ENCODE measurements at regions not wholly inside any gene's neighbourhood (a gene's known extent, or its start where the extent isn't known, plus 50 kb on each side); places are given as distances from the start of the nearest gene placed in this dataset.

DNA sequence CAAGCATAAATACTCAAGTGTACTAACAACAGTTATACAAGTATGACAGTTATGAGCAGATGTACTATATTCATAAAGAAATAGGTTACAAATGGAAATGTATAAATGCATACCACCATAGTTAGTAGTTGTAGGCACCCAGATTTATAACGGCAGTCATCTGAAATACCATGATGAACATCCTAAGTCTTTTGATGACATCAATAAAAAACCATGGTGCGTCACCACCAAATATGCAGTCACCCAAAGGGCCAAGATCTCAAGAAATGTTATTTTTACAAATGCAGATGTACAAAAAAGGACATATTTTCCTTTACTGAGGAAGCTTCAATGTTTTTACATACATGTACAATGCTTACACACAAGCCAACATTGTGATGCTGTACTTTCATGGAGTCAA is 70.8 kb upstream of the XPA start:
- no peak for TF ChIP-seq POLR2A (IDR thresholded peaks at IDR 0.05)
- TF ChIP-seq, protein P1, sequence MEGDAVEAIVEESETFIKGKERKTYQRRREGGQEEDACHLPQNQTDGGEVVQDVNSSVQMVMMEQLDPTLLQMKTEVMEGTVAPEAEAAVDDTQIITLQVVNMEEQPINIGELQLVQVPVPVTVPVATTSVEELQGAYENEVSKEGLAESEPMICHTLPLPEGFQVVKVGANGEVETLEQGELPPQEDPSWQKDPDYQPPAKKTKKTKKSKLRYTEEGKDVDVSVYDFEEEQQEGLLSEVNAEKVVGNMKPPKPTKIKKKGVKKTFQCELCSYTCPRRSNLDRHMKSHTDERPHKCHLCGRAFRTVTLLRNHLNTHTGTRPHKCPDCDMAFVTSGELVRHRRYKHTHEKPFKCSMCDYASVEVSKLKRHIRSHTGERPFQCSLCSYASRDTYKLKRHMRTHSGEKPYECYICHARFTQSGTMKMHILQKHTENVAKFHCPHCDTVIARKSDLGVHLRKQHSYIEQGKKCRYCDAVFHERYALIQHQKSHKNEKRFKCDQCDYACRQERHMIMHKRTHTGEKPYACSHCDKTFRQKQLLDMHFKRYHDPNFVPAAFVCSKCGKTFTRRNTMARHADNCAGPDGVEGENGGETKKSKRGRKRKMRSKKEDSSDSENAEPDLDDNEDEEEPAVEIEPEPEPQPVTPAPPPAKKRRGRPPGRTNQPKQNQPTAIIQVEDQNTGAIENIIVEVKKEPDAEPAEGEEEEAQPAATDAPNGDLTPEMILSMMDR (IDR thresholded peaks at IDR 0.05), result no peak
- Histone ChIP-seq H3K27ac (no peak overlapping the region), H3K27me3 (peaks cover 8% of the 10 kb centered on the region), H3K4me1 (replicated peaks in 1 of 2) (no peaks in the 10 kb centered on the region), H3K9me3 (replicated peaks in 1 of 3) (no peaks in the 10 kb centered on the region), H3K4me3 (no peak overlapping the region), H3K36me3 (replicated peaks in 1 of 2) (no peaks in the 10 kb centered on the region)
- intact Hi-C loops (cut with DNase I), result no loop called here
- WGBS, 4 donors, result 86 to 94% (median 89%) methylated on average over 2 of the region's 2 CpGs
- no peak for DNase-seq

DNA sequence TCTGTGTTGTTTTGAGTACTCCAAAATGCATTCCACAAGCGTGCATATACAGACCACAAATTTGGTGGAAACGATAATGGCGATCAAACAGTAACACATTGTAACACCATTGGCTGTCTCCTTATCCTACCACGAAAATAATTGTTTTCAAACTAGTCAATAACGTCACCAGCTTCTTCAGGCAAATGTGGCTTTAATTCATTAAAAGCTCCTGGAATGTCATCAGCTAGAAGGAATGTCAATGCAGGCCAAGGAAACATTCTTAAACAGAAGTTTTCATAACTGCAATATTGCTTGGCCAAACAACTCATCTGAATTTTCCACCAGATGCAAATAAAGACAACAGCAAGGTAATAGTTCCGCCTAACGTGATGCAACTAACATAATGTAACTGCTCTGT is 71.6 kb upstream of the XPA start:
- DNase-seq, result no peak
- peaks cover 11% of the 10 kb centered on the region for H3K27me3 ChIP-seq
- H3K4me1 ChIP-seq (replicated peaks in 1 of 2), result no peaks in the 10 kb centered on the region
- intact Hi-C loops (cut with DNase I), result no loop called here
- H3K27ac ChIP-seq, result no peak overlapping the region
- no peaks in the 10 kb centered on the region for H3K36me3 ChIP-seq (replicated peaks in 1 of 2)
- no peaks in the 10 kb centered on the region for H3K9me3 ChIP-seq (replicated peaks in 1 of 3)
- no peak overlapping the region for H3K4me3 ChIP-seq
- no peak for TF ChIP-seq POLR2A (IDR thresholded peaks at IDR 0.05)
- TF ChIP-seq, protein P1 (IDR thresholded peaks at IDR 0.05), result no peak
- WGBS, 4 donors, result 78% methylated on average over 7 of the region's 7 CpGs

- intact Hi-C loops (cut with DNase I), result no loop called here
- Histone ChIP-seq H3K36me3 (replicated peaks in 1 of 2) (no peaks in the 10 kb centered on the region), H3K9me3 (replicated peaks in 1 of 3) (no peaks in the 10 kb centered on the region), H3K27ac (no peak overlapping the region), H3K27me3 (peaks cover 15% of the 10 kb centered on the region), H3K4me3 (no peak overlapping the region), H3K4me1 (replicated peaks in 1 of 2) (no peaks in the 10 kb centered on the region)
- no peak for TF ChIP-seq POLR2A (IDR thresholded peaks at IDR 0.05)
- WGBS, 4 donors, result 57 to 65% (median 62%) methylated on average over 5 of the region's 5 CpGs
- no peak for DNase-seq
These were observed 72.1 kb upstream of the XPA start for GRCh38 chr9:97769208-97769607.

GRCh38 chr9:97770808-97771372 is 73.8 kb upstream of the XPA start:
- Histone ChIP-seq H3K4me1 (replicated peaks in 1 of 2) (no peaks in the 10 kb centered on the region), H3K4me3 (no peak overlapping the region), H3K27me3 (peaks cover 15% of the 10 kb centered on the region), H3K27ac (no peak overlapping the region), H3K36me3 (replicated peaks in 1 of 2) (no peaks in the 10 kb centered on the region), H3K9me3 (replicated peaks in 1 of 3) (no peaks in the 10 kb centered on the region)
- no peak for DNase-seq
- intact Hi-C loops (cut with DNase I), result no loop called here
- TF ChIP-seq, protein P1 (IDR thresholded peaks at IDR 0.05), result no peak
- WGBS, 4 donors, result 67 to 80% (median 68%) methylated on average over 1 of the region's 1 CpG

DNA sequence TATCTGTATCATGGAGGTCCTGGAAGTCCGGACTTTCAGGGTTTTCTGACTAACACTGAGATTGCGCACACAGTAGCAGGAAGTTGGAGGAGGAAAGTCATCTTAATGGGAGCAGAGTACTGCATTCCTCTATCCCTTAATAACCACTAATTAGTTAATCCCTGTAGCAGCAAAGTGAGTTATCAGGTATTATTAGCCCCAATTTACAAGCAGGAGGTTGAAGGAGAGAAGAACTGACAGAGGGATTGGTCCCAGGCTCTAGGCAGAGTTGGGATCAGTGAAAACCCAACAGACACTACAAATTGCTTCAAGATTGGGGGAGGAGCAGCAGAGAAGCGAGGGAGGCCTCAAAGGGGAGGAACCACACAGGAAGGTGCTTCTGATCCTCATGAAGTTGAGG is 74.5 kb upstream of the XPA start:
- H3K36me3 ChIP-seq (replicated peaks in 1 of 2), result no peaks in the 10 kb centered on the region
- intact Hi-C loops (cut with DNase I), result no loop called here
- WGBS, 4 donors, result 74 to 92% (median 76%) methylated on average over 3 of the region's 3 CpGs
- TF ChIP-seq, protein P1 (IDR thresholded peaks at IDR 0.05), result no peak
- no peak for TF ChIP-seq POLR2A (IDR thresholded peaks at IDR 0.05)
- H3K4me1 ChIP-seq (replicated peaks in 1 of 2), result no peaks in the 10 kb centered on the region
- H3K27ac ChIP-seq, result no peak overlapping the region
- H3K9me3 ChIP-seq (replicated peaks in 1 of 3), result no peaks in the 10 kb centered on the region
- DNase-seq, result no peak
- no peak overlapping the region for H3K4me3 ChIP-seq
- H3K27me3 ChIP-seq, result peaks cover 15% of the 10 kb centered on the region
